ENCODE measurements at regions not wholly inside any gene's neighbourhood (a gene's known extent, or its start where the extent isn't known, plus 50 kb on each side); places are given as distances from the start of the nearest gene placed in this dataset.

- peaks cover 3% of the 10 kb centered on the region for H3K9me3 Mint-ChIP-seq
- H3K4me3 Mint-ChIP-seq, result no peak overlapping the region
- no peaks in the 10 kb centered on the region for H3K36me3 Mint-ChIP-seq (ENCODE audit: low read depth)
Measured at GRCh38 chr11:115698243-115698642, 194.0 kb upstream of the CADM1 start.

GRCh38 chr11:115696563-115696962, 192.3 kb upstream of the CADM1 start:
- Mint-ChIP-seq H3K36me3 (ENCODE audit: low read depth) (no peaks in the 10 kb centered on the region), H3K4me3 (no peak overlapping the region), H3K4me1 (ENCODE audit: low read depth) (no peaks in the 10 kb centered on the region), H3K27ac (no peak overlapping the region), H3K27me3 (no peaks in the 10 kb centered on the region), H3K9me3 (peaks cover 3% of the 10 kb centered on the region)

More at GRCh38 chr11:115698243-115698642, 194.0 kb upstream of the CADM1 start:
- Mint-ChIP-seq H3K27ac (no peak overlapping the region), H3K27me3 (no peaks in the 10 kb centered on the region), H3K4me1 (ENCODE audit: low read depth) (no peaks in the 10 kb centered on the region)

- no peak overlapping the region for H3K4me3 Mint-ChIP-seq
- no peaks in the 10 kb centered on the region for H3K36me3 Mint-ChIP-seq (ENCODE audit: low read depth)
- no peak overlapping the region for H3K27ac Mint-ChIP-seq
- H3K9me3 Mint-ChIP-seq, result peaks cover 3% of the 10 kb centered on the region
- no peaks in the 10 kb centered on the region for H3K4me1 Mint-ChIP-seq (ENCODE audit: low read depth)
- H3K27me3 Mint-ChIP-seq, result no peaks in the 10 kb centered on the region
Measured at GRCh38 chr11:115695677-115696364, 191.6 kb upstream of the CADM1 start.

GRCh38 chr11:115693002-115693401, 188.8 kb upstream of the CADM1 start:
- Mint-ChIP-seq H3K4me1 (ENCODE audit: low read depth) (no peaks in the 10 kb centered on the region), H3K36me3 (ENCODE audit: low read depth) (no peaks in the 10 kb centered on the region), H3K27me3 (no peaks in the 10 kb centered on the region), H3K9me3 (no peaks in the 10 kb centered on the region), H3K27ac (no peak overlapping the region), H3K4me3 (no peak overlapping the region)

- H3K4me1 Mint-ChIP-seq (ENCODE audit: low read depth), result no peaks in the 10 kb centered on the region
- H3K27me3 Mint-ChIP-seq, result no peaks in the 10 kb centered on the region
- no peaks in the 10 kb centered on the region for H3K36me3 Mint-ChIP-seq (ENCODE audit: low read depth)
- no peak overlapping the region for H3K4me3 Mint-ChIP-seq
- H3K9me3 Mint-ChIP-seq, result peaks cover 8% of the 10 kb centered on the region
- H3K27ac Mint-ChIP-seq, result no peak overlapping the region
Measured at GRCh38 chr11:115691030-115691429, 186.8 kb upstream of the CADM1 start.

GRCh38 chr11:115687934-115688333, 183.7 kb upstream of the CADM1 start:
- Mint-ChIP-seq H3K27ac (no peak overlapping the region), H3K36me3 (ENCODE audit: low read depth) (no peaks in the 10 kb centered on the region), H3K9me3 (peaks cover 20% of the 10 kb centered on the region), H3K27me3 (no peaks in the 10 kb centered on the region), H3K4me3 (no peak overlapping the region), H3K4me1 (ENCODE audit: low read depth) (no peaks in the 10 kb centered on the region)

- no peaks in the 10 kb centered on the region for H3K36me3 Mint-ChIP-seq (ENCODE audit: low read depth)
- H3K9me3 Mint-ChIP-seq, result peaks cover 25% of the 10 kb centered on the region
- no peak overlapping the region for H3K27ac Mint-ChIP-seq
- no peaks in the 10 kb centered on the region for H3K4me1 Mint-ChIP-seq (ENCODE audit: low read depth)
- H3K27me3 Mint-ChIP-seq, result peaks cover 4% of the 10 kb centered on the region
- no peak overlapping the region for H3K4me3 Mint-ChIP-seq
Measured at GRCh38 chr11:115684699-115685098, 180.5 kb upstream of the CADM1 start.

GRCh38 chr11:115684135-115684534, 179.9 kb upstream of the CADM1 start:
- no peak overlapping the region for H3K27ac Mint-ChIP-seq
- H3K9me3 Mint-ChIP-seq, result peaks cover 25% of the 10 kb centered on the region
- peaks cover 4% of the 10 kb centered on the region for H3K27me3 Mint-ChIP-seq
- no peaks in the 10 kb centered on the region for H3K36me3 Mint-ChIP-seq (ENCODE audit: low read depth)
- H3K4me1 Mint-ChIP-seq (ENCODE audit: low read depth), result no peaks in the 10 kb centered on the region
- H3K4me3 Mint-ChIP-seq, result no peak overlapping the region

GRCh38 chr11:115682888-115683287, 178.7 kb upstream of the CADM1 start:
- H3K9me3 Mint-ChIP-seq, result peaks cover 25% of the 10 kb centered on the region
- H3K4me1 Mint-ChIP-seq (ENCODE audit: low read depth), result no peaks in the 10 kb centered on the region
- no peaks in the 10 kb centered on the region for H3K36me3 Mint-ChIP-seq (ENCODE audit: low read depth)
- H3K4me3 Mint-ChIP-seq, result no peak overlapping the region
- H3K27me3 Mint-ChIP-seq, result peaks cover 4% of the 10 kb centered on the region
- H3K27ac Mint-ChIP-seq, result no peak overlapping the region

- Mint-ChIP-seq H3K4me1 (ENCODE audit: low read depth) (no peaks in the 10 kb centered on the region), H3K27me3 (peaks cover 4% of the 10 kb centered on the region), H3K36me3 (ENCODE audit: low read depth) (no peaks in the 10 kb centered on the region), H3K27ac (no peak overlapping the region), H3K9me3 (peaks cover 22% of the 10 kb centered on the region), H3K4me3 (no peak overlapping the region)
Measured at GRCh38 chr11:115682101-115682500, 177.9 kb upstream of the CADM1 start.

GRCh38 chr11:115679945-115680344, 175.7 kb upstream of the CADM1 start:
- peaks cover 11% of the 10 kb centered on the region for H3K9me3 Mint-ChIP-seq
- peaks cover 4% of the 10 kb centered on the region for H3K27me3 Mint-ChIP-seq
- H3K4me1 Mint-ChIP-seq (ENCODE audit: low read depth), result no peaks in the 10 kb centered on the region
- H3K36me3 Mint-ChIP-seq (ENCODE audit: low read depth), result no peaks in the 10 kb centered on the region
- no peak overlapping the region for H3K27ac Mint-ChIP-seq
- H3K4me3 Mint-ChIP-seq, result no peak overlapping the region

GRCh38 chr11:115678942-115679341, 174.7 kb upstream of the CADM1 start:
- H3K4me3 Mint-ChIP-seq, result no peak overlapping the region
- H3K27ac Mint-ChIP-seq, result no peak overlapping the region
- no peaks in the 10 kb centered on the region for H3K36me3 Mint-ChIP-seq (ENCODE audit: low read depth)

GRCh38 chr11:115677190-115677589, 173.0 kb upstream of the CADM1 start:
- H3K4me3 Mint-ChIP-seq, result no peak overlapping the region
- no peaks in the 10 kb centered on the region for H3K36me3 Mint-ChIP-seq (ENCODE audit: low read depth)
- peaks cover under 1% of the 10 kb centered on the region for H3K27me3 Mint-ChIP-seq
- no peak overlapping the region for H3K27ac Mint-ChIP-seq
- H3K9me3 Mint-ChIP-seq, result peaks cover under 1% of the 10 kb centered on the region
- no peaks in the 10 kb centered on the region for H3K4me1 Mint-ChIP-seq (ENCODE audit: low read depth)

More at GRCh38 chr11:115678942-115679341, 174.7 kb upstream of the CADM1 start:
- Mint-ChIP-seq H3K4me1 (ENCODE audit: low read depth) (no peaks in the 10 kb centered on the region), H3K27me3 (peaks cover 4% of the 10 kb centered on the region), H3K9me3 (peaks cover 6% of the 10 kb centered on the region)

GRCh38 chr11:115676768-115677167, 172.6 kb upstream of the CADM1 start:
- no peak overlapping the region for H3K27ac Mint-ChIP-seq
- no peaks in the 10 kb centered on the region for H3K9me3 Mint-ChIP-seq
- H3K27me3 Mint-ChIP-seq, result no peaks in the 10 kb centered on the region
- no peaks in the 10 kb centered on the region for H3K4me1 Mint-ChIP-seq (ENCODE audit: low read depth)
- H3K4me3 Mint-ChIP-seq, result no peak overlapping the region
- no peaks in the 10 kb centered on the region for H3K36me3 Mint-ChIP-seq (ENCODE audit: low read depth)

GRCh38 chr11:115676206-115676605, 172.0 kb upstream of the CADM1 start:
- Mint-ChIP-seq H3K36me3 (ENCODE audit: low read depth) (no peaks in the 10 kb centered on the region), H3K4me3 (no peak overlapping the region), H3K4me1 (ENCODE audit: low read depth) (no peaks in the 10 kb centered on the region), H3K27me3 (no peaks in the 10 kb centered on the region), H3K27ac (no peak overlapping the region), H3K9me3 (no peaks in the 10 kb centered on the region)

- Mint-ChIP-seq H3K36me3 (ENCODE audit: low read depth) (no peaks in the 10 kb centered on the region), H3K4me3 (no peak overlapping the region), H3K27ac (no peak overlapping the region), H3K4me1 (ENCODE audit: low read depth) (no peaks in the 10 kb centered on the region), H3K27me3 (no peaks in the 10 kb centered on the region), H3K9me3 (no peaks in the 10 kb centered on the region)
Measured at GRCh38 chr11:115674937-115675544, 170.8 kb upstream of the CADM1 start.

All from stimulated activated naive CD8-positive, alpha-beta T cell treated with anti-CD3 and anti-CD28 coated beads, Interleukin-15, Interleukin-2, amounts not matched to agents 100 ng/mL and 50 ng/mL, for 24 hours (primary cell).